Endothelial cell of umbilical vein (primary cell): ENCODE measurements at regions not wholly inside any gene's neighbourhood (a gene's known extent, or its start where the extent isn't known, plus 50 kb on each side); places are given as distances from the start of the nearest gene placed in this dataset.

Source experiments
- BruUV-seq: library from RNA; stranded (reverse); fragments of 400-500 nt; replicated peaks from 2 replicates; lab custom pipeline; 2021; lab: Mats Ljungman, UMichigan
- CTCF ChIA-PET: fragments of 300-600, 350-600 bp; sonication (Branson Sonifier 250); formaldehyde crosslinking; loops from one replicate; lab custom pipeline; 2021; ENCODE audit warnings: antibody characterized with exemption, inconsistent platforms; lab: Charles Lee
- POLR2A ChIA-PET: fragments of 300-600, 350-600 bp; sonication (Branson Sonifier 250); formaldehyde crosslinking; loops from one replicate; lab custom pipeline; 2021; ENCODE audit warnings: antibody characterized with exemption, inconsistent platforms; lab: Charles Lee
- DNase-seq: peaks from one replicate; pipeline ENCODE4 v3.0.0-alpha.2; 2011; ENCODE audit warnings: low read depth, low spot score
- FAIRE-seq: peaks from 2 replicates; lab custom pipeline; 2011; peaks lifted over from hg19 to GRCh38; lab: Jason Lieb, UNC
- H2AFZ ChIP-seq: 2 replicates; pipeline ENCODE4 v1.6.0; 2012; ENCODE audit warnings: low read depth, low read length, control low read depth, inconsistent platforms
- H3K27ac ChIP-seq: 2 replicates; pipeline ENCODE4 v1.5.1; 2011; ENCODE audit warnings: low read depth, mild to moderate bottlenecking, control low read depth, low read length, moderate library complexity; ENCODE audit not compliant: insufficient read depth
- H3K27me3 ChIP-seq, 2 experiments: 2 replicates each; pipeline versions ENCODE4 v1.6.0 to v1.6.1; 2011; ENCODE audit warnings: low read length in 2 of 2, mixed read lengths in 1 of 2; ENCODE audit not compliant: control insufficient read depth in 2 of 2, insufficient read depth in 2 of 2
- H3K36me3 ChIP-seq, 2 experiments: 2 replicates in 1 of 2; 3 replicates in 1 of 2; pipeline ENCODE4 v1.5.1; 2011; ENCODE audit warnings: low read length in 2 of 2, mild to moderate bottlenecking in 1 of 2, moderate library complexity in 1 of 2; ENCODE audit not compliant: control insufficient read depth in 2 of 2, insufficient read depth in 2 of 2; ENCODE audit errors: extremely low read depth in 1 of 2
- H3K4me1 ChIP-seq: 3 replicates; pipeline ENCODE4 v1.5.1; 2011; ENCODE audit warnings: mild to moderate bottlenecking, low read length; ENCODE audit not compliant: control insufficient read depth, insufficient read depth; ENCODE audit errors: extremely low read depth
- H3K4me2 ChIP-seq: 2 replicates; pipeline ENCODE4 v1.6.1; 2011; ENCODE audit warnings: low read length, control low read depth, mixed read lengths; ENCODE audit not compliant: insufficient read depth
- H3K4me3 ChIP-seq, 3 experiments: fragments of 200-600 bp in 1 of 3; sonication (generic), shearing (Covaris generic) in 1 of 3; replicated peaks in 1 of 3; 2 replicates each; pipeline ENCODE4 v1.5.1; 2011 to 2016; ENCODE audit warnings: control low read depth in 3 of 3, low read length in 3 of 3, mild to moderate bottlenecking in 2 of 3, inconsistent platforms in 1 of 3, low read depth in 1 of 3, moderate library complexity in 1 of 3; ENCODE audit not compliant: insufficient read depth in 1 of 3
- H3K79me2 ChIP-seq: 2 replicates; pipeline ENCODE4 v1.6.0; 2012; ENCODE audit warnings: low read length, inconsistent platforms; ENCODE audit not compliant: control insufficient read depth, insufficient read depth
- H3K9ac ChIP-seq: replicated peaks from 2 replicates; pipeline ENCODE3; 2011; ENCODE audit warnings: low read length, control low read depth; ENCODE audit not compliant: insufficient read depth; ENCODE audit errors: extremely low read depth
- H3K9me1 ChIP-seq: replicated peaks from 3 replicates; pipeline ENCODE4 v1.6.0; 2011; ENCODE audit warnings: mild to moderate bottlenecking, low read length; ENCODE audit not compliant: control insufficient read depth, insufficient read depth; ENCODE audit errors: extremely low read depth
- H3K9me3 ChIP-seq: replicated peaks from 2 replicates; pipeline ENCODE4 v1.5.1; 2012; ENCODE audit warnings: low read length, inconsistent platforms; ENCODE audit not compliant: control insufficient read depth, insufficient read depth
- H4K20me1 ChIP-seq: replicated peaks from 2 replicates; pipeline ENCODE3; 2011; ENCODE audit warnings: mild to moderate bottlenecking, low read length; ENCODE audit not compliant: control insufficient read depth, insufficient read depth; ENCODE audit errors: extremely low read depth
- CTCF ChIP-seq, 2 donors: IDR thresholded peaks; 1 replicate in 1 of 2; 2 replicates in 1 of 2; pipeline ENCODE4 v1.5.1; 2011; ENCODE audit warnings: low read length in 2 of 2, mild to moderate bottlenecking in 2 of 2, moderate library complexity in 2 of 2, control low read depth in 1 of 2, inconsistent platforms in 1 of 2, low read depth in 1 of 2; ENCODE audit not compliant: insufficient read depth in 1 of 2; ENCODE audit errors: extremely low read depth in 1 of 2
- EZH2 ChIP-seq: IDR thresholded peaks from 2 replicates; pipeline ENCODE4 v1.6.1; 2012; ENCODE audit warnings: borderline replicate concordance, low read depth, mild to moderate bottlenecking, moderate library complexity, low read length, inconsistent platforms; ENCODE audit not compliant: severe bottlenecking
- FOS ChIP-seq: IDR thresholded peaks from 2 replicates; pipeline ENCODE4 v1.6.1; 2011; ENCODE audit warnings: mild to moderate bottlenecking, low read length, moderate library complexity, borderline replicate concordance; ENCODE audit not compliant: insufficient read depth
- GATA2 ChIP-seq: IDR thresholded peaks from 2 replicates; pipeline ENCODE4 v1.7.0; 2011; ENCODE audit warnings: low read depth, mild to moderate bottlenecking, moderate library complexity, mixed read lengths, low read length; ENCODE audit not compliant: insufficient read length, insufficient read depth
- JUN ChIP-seq: IDR thresholded peaks from 2 replicates; pipeline ENCODE4 v1.6.1; 2011; ENCODE audit warnings: borderline replicate concordance, low read depth; ENCODE audit not compliant: insufficient read length, insufficient read depth
- MAX ChIP-seq: IDR thresholded peaks from 2 replicates; pipeline ENCODE4 v1.6.1; 2011; ENCODE audit not compliant: insufficient read depth, insufficient read length
- MYC ChIP-seq: IDR thresholded peaks from one replicate; pipeline ENCODE4 v1.6.1; 2011; ENCODE audit warnings: mild to moderate bottlenecking, low read depth, low read length
- POLR2A ChIP-seq: IDR thresholded peaks from 2 replicates; pipeline ENCODE4 v1.6.1; 2012; ENCODE audit warnings: low read depth, mild to moderate bottlenecking, control low read depth, low read length
- POLR2AphosphoS5 ChIP-seq: IDR thresholded peaks from 2 replicates; pipeline ENCODE4 v1.6.1; 2012; ENCODE audit warnings: low read depth, mild to moderate bottlenecking, control low read depth, low read length, moderate library complexity; ENCODE audit not compliant: insufficient read depth
- dilution Hi-C: fragments of 300-500 bp; cut with MboI; formaldehyde crosslinking; loops from one replicate; pipeline ENCODE4 v1.15.0; 2019; ENCODE audit warnings: low sequenced_read_pairs; ENCODE audit not compliant: extremely low pct_ligation_motif_present
- intact Hi-C: fragments of 100-400 bp; cut with micrococcal nuclease; formaldehyde crosslinking; loops from one replicate; pipeline ENCODE4 v1.10.0; 2022

DNA sequence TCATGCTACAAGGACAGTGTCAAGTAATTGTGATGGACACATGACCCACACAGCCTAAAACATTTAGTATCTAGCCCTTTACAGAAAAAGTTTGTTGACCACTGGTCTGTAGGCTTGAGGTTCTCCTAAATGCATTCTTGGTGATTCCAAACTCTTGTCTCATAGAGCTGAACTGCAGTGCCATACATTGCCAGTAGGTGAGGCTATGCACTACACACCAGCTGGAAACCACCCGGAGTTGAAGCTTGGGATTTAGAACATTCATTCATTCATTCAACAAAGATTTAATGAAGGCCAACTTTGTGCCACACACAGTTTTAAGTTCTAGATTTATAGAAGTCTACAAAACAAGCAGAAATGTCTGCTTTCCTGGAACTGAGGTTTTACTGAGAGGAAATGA lies 77.3 kb upstream of the TCF7L2 start:
- ChIA-PET CTCF (no interaction called here), POLR2A (no interaction called here)
- H3K79me2 ChIP-seq = no peaks in the 10 kb centered on the region
- dilution Hi-C loops = no loop called here
- no peaks in the 10 kb centered on the region for H3K9me3 ChIP-seq
- FAIRE-seq (peak; percentile 31), DNase-seq (no peak)
- no peaks in the 10 kb centered on the region for H3K27me3 ChIP-seq
- H2AFZ ChIP-seq = no peak overlapping the region
- H3K4me1 ChIP-seq = no peaks in the 10 kb centered on the region
- H3K4me3 ChIP-seq = no peak overlapping the region
- no peak overlapping the region for H3K27ac ChIP-seq
- peak in 1 of 2 donors; percentile 9 for TF ChIP-seq CTCF (IDR thresholded peaks at IDR 0.05; ENCODE audit: extremely low read depth in 1 of 2, insufficient read depth in 1 of 2, low read depth in 1 of 2, low read length in 2 of 2)
- no peak for TF ChIP-seq EZH2
- TF ChIP-seq MYC = no peak
- TF ChIP-seq GATA2 = no peak
- TF ChIP-seq JUN = no peak
- no peak for TF ChIP-seq POLR2AphosphoS5
- no peak for TF ChIP-seq FOS
- TF ChIP-seq MAX = no peak
- no peak for TF ChIP-seq POLR2A
- BruUV-seq = no TSS peak
- H3K9me1 ChIP-seq = no peaks in the 10 kb centered on the region
- H3K36me3 ChIP-seq = no peaks in the 10 kb centered on the region
- intact Hi-C loops = no loop called here
- no peak overlapping the region for H3K4me2 ChIP-seq
- H3K9ac ChIP-seq = no peak overlapping the region
- no peaks in the 10 kb centered on the region for H4K20me1 ChIP-seq
